Hepatocyte (in vitro differentiated cells): ENCODE measurements at regions not wholly inside any gene's neighbourhood (a gene's known extent, or its start where the extent isn't known, plus 50 kb on each side); places are given as distances from the start of the nearest gene placed in this dataset.
A peak's percentile ranks its signal among the peaks of the same experiment; 100 is the strongest.

Experiments used
- DNase-seq: peaks from one replicate; pipeline ENCODE4 v3.0.0-alpha.2; 2016; ENCODE audit warnings: low spot score
- H2AFZ ChIP-seq: fragments of 200-600 bp; sonication (generic); 2 replicates; pipeline ENCODE4 v1.6.0; 2016; ENCODE audit warnings: antibody characterized with exemption, mild to moderate bottlenecking
- H3K27ac ChIP-seq: fragments of 200-600 bp; sonication (generic); 2 replicates; pipeline ENCODE4 v1.5.1; 2016; ENCODE audit warnings: mild to moderate bottlenecking
- H3K27me3 ChIP-seq: fragments of 200-600 bp; sonication (generic); 2 replicates; pipeline ENCODE4 v1.6.1; 2016
- H3K36me3 ChIP-seq: fragments of 200-600 bp; sonication (generic); replicated peaks from 2 replicates; pipeline ENCODE4 v1.5.1; 2016; ENCODE audit warnings: low read depth; ENCODE audit not compliant: insufficient read depth
- H3K4me1 ChIP-seq: fragments of 200-600 bp; sonication (generic); 2 replicates; pipeline ENCODE4 v1.5.1; 2016; ENCODE audit warnings: mild to moderate bottlenecking, moderate library complexity; ENCODE audit not compliant: insufficient read depth
- H3K4me2 ChIP-seq: fragments of 200-600 bp; sonication (generic); 2 replicates; pipeline ENCODE4 v1.6.0; 2016
- H3K4me3 ChIP-seq: fragments of 200-600 bp; sonication (generic); 2 replicates; pipeline ENCODE4 v1.5.1; 2016; ENCODE audit warnings: mild to moderate bottlenecking
- H3K79me2 ChIP-seq: fragments of 200-600 bp; sonication (generic); 2 replicates; pipeline ENCODE4 v1.6.0; 2017; ENCODE audit warnings: mild to moderate bottlenecking
- H3K9me2 ChIP-seq: fragments of 200-600 bp; sonication (generic); replicated peaks from 2 replicates; pipeline ENCODE4 v1.6.0; 2017; ENCODE audit warnings: mild to moderate bottlenecking; ENCODE audit not compliant: insufficient read depth
- H3K9me3 ChIP-seq: fragments of 200-600 bp; sonication (generic); 2 replicates; pipeline ENCODE4 v1.5.1; 2016; ENCODE audit warnings: low read depth, mild to moderate bottlenecking
- H4K20me1 ChIP-seq: fragments of 200-600 bp; sonication (generic); 2 replicates; pipeline ENCODE4 v1.6.0; 2016; ENCODE audit warnings: mild to moderate bottlenecking; ENCODE audit not compliant: insufficient read depth, poor library complexity, severe bottlenecking
- EZH2 ChIP-seq: fragments of 200-600 bp; sonication (generic); IDR thresholded peaks from 2 replicates; pipeline ENCODE4 v1.6.1; 2016; ENCODE audit warnings: antibody characterized with exemption, mild to moderate bottlenecking, borderline replicate concordance
- EZH2phosphoT487 ChIP-seq: fragments of 200-600 bp; sonication (generic); IDR thresholded peaks from one replicate; pipeline ENCODE4 v1.6.1; 2018; ENCODE audit warnings: antibody characterized with exemption, mild to moderate bottlenecking, low read depth, moderate library complexity; ENCODE audit not compliant: unreplicated experiment, severe bottlenecking
- WGBS: methylation state at CpG from one replicate; pipeline ENCODE4 v1.1.6; 2016; ENCODE audit warnings: low lambda C conversion rate; ENCODE audit errors: missing lambda C conversion rate; 5-methylcytosine and 5-hydroxymethylcytosine counted together
- TF ChIP-seq, protein P1 (sequence below): fragments of 200-600 bp; sonication (generic); IDR thresholded peaks from 2 replicates; pipeline ENCODE4 v1.5.1; 2016; ENCODE audit warnings: antibody characterized with exemption, mild to moderate bottlenecking; ENCODE audit not compliant: poor library complexity

DNA sequence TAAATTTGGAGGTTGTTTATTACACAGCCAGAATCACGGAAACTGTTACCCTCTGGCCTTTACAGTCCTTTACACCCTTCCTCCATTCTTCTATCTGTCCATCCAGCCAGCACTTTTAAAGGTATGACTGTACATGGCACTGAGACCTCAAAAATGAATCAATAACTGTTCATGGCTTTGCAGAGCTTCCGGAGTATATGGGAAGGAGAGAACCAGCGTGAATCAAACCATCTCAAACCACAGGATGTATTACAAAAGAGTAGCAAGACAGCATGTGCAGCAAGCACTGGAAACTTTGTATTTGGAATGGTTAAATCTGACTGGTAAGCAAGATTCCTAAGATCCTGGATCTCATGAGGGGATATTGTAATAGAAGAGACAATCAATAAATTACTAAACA lies 228.5 kb upstream of the CASK start:
- 83% methylated on average over 3 of the region's 3 CpGs for WGBS
- no peaks in the 10 kb centered on the region for H3K9me2 ChIP-seq

GRCh38 chrX:42149765-42150164 lies 226.4 kb upstream of the CASK start:
- H3K9me3 ChIP-seq: no peaks in the 10 kb centered on the region
- no peaks in the 10 kb centered on the region for H3K36me3 ChIP-seq
- no peak overlapping the region for H3K4me3 ChIP-seq
- no peaks in the 10 kb centered on the region for H3K4me1 ChIP-seq
- no peaks in the 10 kb centered on the region for H3K79me2 ChIP-seq
- peak; percentile 10 for DNase-seq
- no peak overlapping the region for H2AFZ ChIP-seq
- H3K27ac ChIP-seq: no peak overlapping the region
- TF ChIP-seq EZH2phosphoT487 (no peak), EZH2 (no peak)
- TF ChIP-seq, protein P1, sequence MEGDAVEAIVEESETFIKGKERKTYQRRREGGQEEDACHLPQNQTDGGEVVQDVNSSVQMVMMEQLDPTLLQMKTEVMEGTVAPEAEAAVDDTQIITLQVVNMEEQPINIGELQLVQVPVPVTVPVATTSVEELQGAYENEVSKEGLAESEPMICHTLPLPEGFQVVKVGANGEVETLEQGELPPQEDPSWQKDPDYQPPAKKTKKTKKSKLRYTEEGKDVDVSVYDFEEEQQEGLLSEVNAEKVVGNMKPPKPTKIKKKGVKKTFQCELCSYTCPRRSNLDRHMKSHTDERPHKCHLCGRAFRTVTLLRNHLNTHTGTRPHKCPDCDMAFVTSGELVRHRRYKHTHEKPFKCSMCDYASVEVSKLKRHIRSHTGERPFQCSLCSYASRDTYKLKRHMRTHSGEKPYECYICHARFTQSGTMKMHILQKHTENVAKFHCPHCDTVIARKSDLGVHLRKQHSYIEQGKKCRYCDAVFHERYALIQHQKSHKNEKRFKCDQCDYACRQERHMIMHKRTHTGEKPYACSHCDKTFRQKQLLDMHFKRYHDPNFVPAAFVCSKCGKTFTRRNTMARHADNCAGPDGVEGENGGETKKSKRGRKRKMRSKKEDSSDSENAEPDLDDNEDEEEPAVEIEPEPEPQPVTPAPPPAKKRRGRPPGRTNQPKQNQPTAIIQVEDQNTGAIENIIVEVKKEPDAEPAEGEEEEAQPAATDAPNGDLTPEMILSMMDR: no peak
- H4K20me1 ChIP-seq: no peaks in the 10 kb centered on the region
- H3K4me2 ChIP-seq: no peak overlapping the region
- WGBS: 60% methylated on average over 4 of the region's 4 CpGs
- no peaks in the 10 kb centered on the region for H3K27me3 ChIP-seq
- no peaks in the 10 kb centered on the region for H3K9me2 ChIP-seq

More for the DNA sequence above, 228.5 kb upstream of the CASK start:
- Histone ChIP-seq H3K4me2 (no peak overlapping the region), H3K4me3 (no peak overlapping the region), H3K27me3 (no peaks in the 10 kb centered on the region), H2AFZ (no peak overlapping the region), H3K79me2 (no peaks in the 10 kb centered on the region), H3K9me3 (no peaks in the 10 kb centered on the region), H4K20me1 (no peaks in the 10 kb centered on the region), H3K27ac (no peak overlapping the region), H3K4me1 (no peaks in the 10 kb centered on the region), H3K36me3 (no peaks in the 10 kb centered on the region)
- TF ChIP-seq EZH2phosphoT487 (no peak), EZH2 (no peak)
- TF ChIP-seq, protein P1: no peak
- no peak for DNase-seq

- 80% methylated on average over 2 of the region's 2 CpGs for WGBS
- Histone ChIP-seq H4K20me1 (no peaks in the 10 kb centered on the region), H3K9me2 (no peaks in the 10 kb centered on the region), H3K4me3 (no peak overlapping the region), H3K27me3 (no peaks in the 10 kb centered on the region), H3K4me2 (no peak overlapping the region), H3K79me2 (no peaks in the 10 kb centered on the region), H3K4me1 (no peaks in the 10 kb centered on the region), H3K27ac (no peak overlapping the region), H3K36me3 (no peaks in the 10 kb centered on the region), H2AFZ (no peak overlapping the region), H3K9me3 (no peaks in the 10 kb centered on the region)
- TF ChIP-seq EZH2phosphoT487 (no peak), EZH2 (no peak)
- TF ChIP-seq, protein P1: no peak
- no peak for DNase-seq
These were observed 225.9 kb upstream of the CASK start for GRCh38 chrX:42149281-42149680.
